Activated CD4-positive, alpha-beta T cell treated with anti-CD3 and anti-CD28 coated beads, Interleukin-2, amount 10 ng/mL, durations not matched to agents 7 days and 5 days (primary cell): ENCODE measurements at regions not wholly inside any gene's neighbourhood (a gene's known extent, or its start where the extent isn't known, plus 50 kb on each side); places are given as distances from the start of the nearest gene placed in this dataset.

Experiments
- CTCF ChIA-PET: fragments of 350-600 bp; sonication (Branson Sonifier 250); formaldehyde crosslinking; loops from one replicate; lab custom pipeline; 2021; ENCODE audit warnings: antibody characterized with exemption; lab: Charles Lee
- POLR2A ChIA-PET: fragments of 350-600 bp; sonication (Branson Sonifier 250); formaldehyde crosslinking; loops from one replicate; lab custom pipeline; 2021; ENCODE audit warnings: antibody characterized with exemption; lab: Charles Lee
- DNase-seq: peaks from one replicate; pipeline ENCODE4 v3.0.0-alpha.2; 2020
- H3K27ac Mint-ChIP-seq: one replicate; pipeline ENCODE4 v1.8.0; 2021; ENCODE audit warnings: mild to moderate bottlenecking, moderate library complexity, mixed read lengths
- H3K27me3 Mint-ChIP-seq: one replicate; pipeline ENCODE4 v1.8.0; 2021; ENCODE audit warnings: mixed read lengths
- H3K36me3 Mint-ChIP-seq: one replicate; pipeline ENCODE4 v1.8.0; 2021; ENCODE audit warnings: low read depth, mixed read lengths
- H3K4me1 Mint-ChIP-seq: one replicate; pipeline ENCODE4 v1.8.0; 2021; ENCODE audit warnings: mixed read lengths
- H3K4me3 Mint-ChIP-seq: one replicate; pipeline ENCODE4 v1.8.0; 2021; ENCODE audit warnings: mild to moderate bottlenecking, moderate library complexity, mixed read lengths
- H3K9me3 Mint-ChIP-seq: one replicate; pipeline ENCODE4 v1.8.0; 2021; ENCODE audit warnings: mixed read lengths

GRCh38 chr5:143566139-143566538 lies 162.7 kb upstream of the NR3C1 start:
- H3K4me3 Mint-ChIP-seq, result no peak overlapping the region
- ChIA-PET POLR2A (no interaction called here), CTCF (interaction anchor here (0.9 to 1.1 kb wide), 2 partner anchors 17 to 23 kb away, joined by 3 to 5 read pairs; no protein-coding TSS in a partner anchor)
- no peak overlapping the region for H3K27ac Mint-ChIP-seq
- H3K27me3 Mint-ChIP-seq, result no peaks in the 10 kb centered on the region
- H3K36me3 Mint-ChIP-seq, result no peaks in the 10 kb centered on the region
- no peaks in the 10 kb centered on the region for H3K9me3 Mint-ChIP-seq
- no peak for DNase-seq
- H3K4me1 Mint-ChIP-seq, result no peaks in the 10 kb centered on the region

GRCh38 chr5:143564417-143564816 lies 160.9 kb upstream of the NR3C1 start:
- H3K27ac Mint-ChIP-seq, result no peak overlapping the region
- no peak for DNase-seq

DNA sequence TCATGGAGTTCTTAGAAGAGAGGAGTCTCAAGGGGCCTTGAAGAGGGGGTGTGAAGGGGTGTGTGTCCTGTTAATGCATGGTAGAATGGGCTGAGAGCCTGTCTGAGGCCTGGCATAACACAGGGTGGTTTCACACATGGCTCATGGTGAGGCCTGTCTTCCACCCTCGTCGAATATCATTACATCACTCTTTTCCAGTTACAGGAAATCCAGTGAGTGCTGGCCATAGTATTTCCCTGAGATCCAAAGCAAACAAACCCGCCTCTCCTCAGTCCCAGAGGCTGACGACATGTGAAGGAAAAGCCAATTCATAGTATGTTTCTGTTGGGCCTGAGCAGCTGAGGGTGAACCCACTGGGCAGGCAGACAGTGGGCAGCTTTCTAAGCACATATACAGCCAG lies 159.4 kb upstream of the NR3C1 start:
- Mint-ChIP-seq H3K27me3 (no peaks in the 10 kb centered on the region), H3K4me1 (no peaks in the 10 kb centered on the region), H3K9me3 (no peaks in the 10 kb centered on the region), H3K36me3 (no peaks in the 10 kb centered on the region), H3K4me3 (no peak overlapping the region), H3K27ac (no peak overlapping the region)
- POLR2A ChIA-PET, result no interaction called here
- CTCF ChIA-PET, result interaction anchor here (1.5 kb wide), 1 partner anchor 21 kb away, joined by 3 read pairs; no protein-coding TSS in a partner anchor
- no peak for DNase-seq

More at GRCh38 chr5:143564417-143564816, 160.9 kb upstream of the NR3C1 start:
- Mint-ChIP-seq H3K4me1 (no peaks in the 10 kb centered on the region), H3K27me3 (no peaks in the 10 kb centered on the region), H3K9me3 (no peaks in the 10 kb centered on the region), H3K4me3 (no peak overlapping the region), H3K36me3 (no peaks in the 10 kb centered on the region)
- ChIA-PET POLR2A (no interaction called here), CTCF (no interaction called here)

GRCh38 chr5:143561219-143561618 lies 157.7 kb upstream of the NR3C1 start:
- Mint-ChIP-seq H3K36me3 (no peaks in the 10 kb centered on the region), H3K4me1 (peaks cover 3% of the 10 kb centered on the region), H3K27ac (no peak overlapping the region), H3K9me3 (no peaks in the 10 kb centered on the region), H3K27me3 (no peaks in the 10 kb centered on the region), H3K4me3 (no peak overlapping the region)
- ChIA-PET CTCF (interaction anchor here (0.6 to 1.0 kb wide), 2 partner anchors 8 to 273 kb away, joined by 4 read pairs; no protein-coding TSS in a partner anchor), POLR2A (no interaction called here)
- no peak for DNase-seq

GRCh38 chr5:143560378-143560777 lies 156.9 kb upstream of the NR3C1 start:
- Mint-ChIP-seq H3K4me1 (peaks cover 3% of the 10 kb centered on the region), H3K27ac (no peak overlapping the region), H3K36me3 (no peaks in the 10 kb centered on the region), H3K9me3 (no peaks in the 10 kb centered on the region), H3K4me3 (no peak overlapping the region), H3K27me3 (no peaks in the 10 kb centered on the region)
- ChIA-PET CTCF (no interaction called here), POLR2A (no interaction called here)
- no peak for DNase-seq

DNA sequence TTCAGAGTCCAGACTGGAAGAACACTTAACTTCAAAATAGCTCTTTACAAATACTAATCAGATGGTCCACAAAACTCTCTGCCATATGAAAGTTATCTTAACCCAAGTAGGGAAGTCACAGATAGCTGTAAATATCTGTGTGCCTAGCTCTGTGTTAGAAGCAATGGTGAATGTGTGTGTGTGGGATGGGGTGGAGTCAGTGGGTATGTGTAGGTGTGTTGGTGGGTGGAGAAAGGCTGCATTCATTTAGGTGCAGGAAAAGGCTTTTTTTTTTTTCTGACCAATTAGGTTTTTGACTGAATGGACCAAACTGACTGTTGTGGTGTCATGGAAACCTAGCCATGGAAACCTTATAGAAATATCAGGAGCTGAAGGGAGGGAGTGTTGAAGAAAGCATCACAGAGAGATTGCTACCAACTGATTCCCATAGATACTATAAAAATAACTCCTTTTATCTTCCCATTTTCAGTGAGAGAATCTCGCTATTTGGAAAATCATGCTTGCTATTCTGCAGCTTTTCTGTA lies 156.2 kb upstream of the NR3C1 start:
- Mint-ChIP-seq H3K4me1 (peaks cover 3% of the 10 kb centered on the region), H3K9me3 (no peaks in the 10 kb centered on the region), H3K4me3 (no peak overlapping the region), H3K36me3 (no peaks in the 10 kb centered on the region), H3K27me3 (no peaks in the 10 kb centered on the region), H3K27ac (no peak overlapping the region)
- POLR2A ChIA-PET, result no interaction called here
- no peak for DNase-seq
- CTCF ChIA-PET, result interaction anchor here (0.7 to 0.8 kb wide), 2 partner anchors 21 to 22 kb away, joined by 3 to 4 read pairs; no protein-coding TSS in a partner anchor

GRCh38 chr5:143558048-143558447 lies 154.6 kb upstream of the NR3C1 start:
- ChIA-PET POLR2A (no interaction called here), CTCF (no interaction called here)
- Mint-ChIP-seq H3K27ac (no peak overlapping the region), H3K4me3 (no peak overlapping the region), H3K9me3 (peaks cover 3% of the 10 kb centered on the region), H3K27me3 (no peaks in the 10 kb centered on the region), H3K4me1 (peaks cover 3% of the 10 kb centered on the region), H3K36me3 (no peaks in the 10 kb centered on the region)
- DNase-seq, result no peak

GRCh38 chr5:143557061-143557818 lies 153.8 kb upstream of the NR3C1 start:
- CTCF ChIA-PET, result no interaction called here
- no peak overlapping the region for H3K27ac Mint-ChIP-seq

DNA sequence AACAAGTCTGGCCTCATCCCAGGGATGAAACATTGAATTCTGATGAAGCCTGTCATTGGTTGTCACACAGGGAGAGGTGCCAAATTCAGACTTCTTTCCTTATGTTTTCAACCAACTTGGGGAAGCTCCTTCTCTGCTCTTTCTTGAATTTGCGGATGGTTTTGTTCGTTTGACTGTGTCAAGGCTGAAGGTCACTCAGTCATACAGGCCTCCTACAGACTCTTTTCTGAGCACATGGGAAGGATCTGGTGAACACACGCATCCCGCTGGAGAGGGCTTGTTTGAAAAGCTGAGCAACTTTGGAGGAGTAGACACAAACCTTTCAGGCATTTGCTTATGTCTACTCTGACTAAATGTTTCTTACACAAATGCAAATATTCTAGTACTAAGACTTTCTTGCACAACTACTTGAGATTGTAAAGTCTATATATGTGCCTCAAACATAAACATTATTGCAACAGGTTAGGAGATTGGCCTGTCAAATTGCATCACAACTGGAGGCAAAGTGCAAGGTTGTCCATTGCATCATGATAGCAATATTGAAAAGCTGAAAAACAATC lies 151.5 kb upstream of the NR3C1 start:
- peaks cover 3% of the 10 kb centered on the region for H3K9me3 Mint-ChIP-seq
- DNase-seq, result no peak
- POLR2A ChIA-PET, result no interaction called here
- no peaks in the 10 kb centered on the region for H3K36me3 Mint-ChIP-seq
- CTCF ChIA-PET, result no interaction called here
- no peak overlapping the region for H3K27ac Mint-ChIP-seq
- no peaks in the 10 kb centered on the region for H3K27me3 Mint-ChIP-seq
- peaks cover 3% of the 10 kb centered on the region for H3K4me1 Mint-ChIP-seq
- no peak overlapping the region for H3K4me3 Mint-ChIP-seq

More at GRCh38 chr5:143557061-143557818, 153.8 kb upstream of the NR3C1 start:
- Mint-ChIP-seq H3K4me3 (no peak overlapping the region), H3K9me3 (peaks cover 3% of the 10 kb centered on the region), H3K27me3 (no peaks in the 10 kb centered on the region), H3K36me3 (no peaks in the 10 kb centered on the region), H3K4me1 (peaks cover 3% of the 10 kb centered on the region)
- DNase-seq, result no peak
- POLR2A ChIA-PET, result no interaction called here

DNA sequence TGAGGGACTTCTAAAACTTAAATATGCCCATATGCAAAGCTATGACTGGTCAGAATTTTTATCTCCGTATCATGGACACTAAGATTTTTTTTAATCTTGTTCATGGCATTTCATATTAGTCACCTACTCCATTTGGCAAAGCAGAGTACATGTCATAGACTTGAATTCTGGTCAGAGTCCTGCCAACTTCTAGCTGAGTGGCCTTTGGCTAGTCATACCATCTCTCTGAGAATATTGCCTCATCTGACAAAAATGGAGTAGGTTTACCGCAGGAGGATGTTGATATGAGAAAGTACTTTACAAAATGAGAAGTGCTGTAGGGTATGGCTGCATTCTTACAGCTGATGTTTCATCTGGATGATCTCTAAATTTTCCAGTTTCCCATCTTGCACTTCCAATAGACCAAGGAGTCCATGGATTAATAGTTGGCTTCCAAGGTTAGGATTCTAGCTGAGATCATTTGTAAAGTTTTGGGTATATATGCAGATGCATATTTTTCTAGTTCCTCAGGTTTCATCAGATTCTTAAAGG lies 150.8 kb upstream of the NR3C1 start:
- no peaks in the 10 kb centered on the region for H3K36me3 Mint-ChIP-seq
- no peak overlapping the region for H3K27ac Mint-ChIP-seq
- ChIA-PET CTCF (no interaction called here), POLR2A (no interaction called here)
- H3K9me3 Mint-ChIP-seq, result peaks cover 3% of the 10 kb centered on the region
- no peaks in the 10 kb centered on the region for H3K27me3 Mint-ChIP-seq
- DNase-seq, result no peak
- H3K4me3 Mint-ChIP-seq, result no peak overlapping the region
- H3K4me1 Mint-ChIP-seq, result peaks cover 3% of the 10 kb centered on the region

DNA sequence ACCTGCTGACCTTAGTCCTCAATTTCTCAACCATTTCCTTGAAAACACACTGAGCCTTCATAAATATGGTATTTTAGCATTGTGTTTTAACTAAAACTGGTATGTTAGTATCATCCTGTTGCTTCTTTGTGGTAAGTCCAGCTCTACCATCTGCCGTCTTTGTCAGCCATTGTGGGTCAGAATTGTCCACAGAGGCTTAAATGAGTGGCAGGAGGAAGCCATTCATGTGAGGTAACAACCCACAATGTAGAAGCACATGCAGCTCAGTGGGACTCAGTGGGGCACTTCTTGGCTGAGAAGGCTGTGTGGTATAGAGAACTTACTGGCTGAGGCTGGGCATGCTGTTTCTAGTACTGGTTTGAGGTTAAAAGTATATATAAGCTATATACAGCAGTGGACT lies 149.2 kb upstream of the NR3C1 start:
- no peak for DNase-seq
- no peak overlapping the region for H3K27ac Mint-ChIP-seq
- CTCF ChIA-PET, result interaction anchor here (1.2 to 2.1 kb wide), 2 partner anchors 9 to 10 kb away, joined by 4 to 6 read pairs; no protein-coding TSS in a partner anchor

GRCh38 chr5:143551820-143552251 lies 148.3 kb upstream of the NR3C1 start:
- no peak overlapping the region for H3K4me3 Mint-ChIP-seq
- H3K4me1 Mint-ChIP-seq, result no peaks in the 10 kb centered on the region
- H3K9me3 Mint-ChIP-seq, result peaks cover 8% of the 10 kb centered on the region
- CTCF ChIA-PET, result interaction anchor here (2.1 kb wide), 1 partner anchor 9 kb away, joined by 6 read pairs; no protein-coding TSS in a partner anchor
- no peaks in the 10 kb centered on the region for H3K27me3 Mint-ChIP-seq
- DNase-seq, result no peak
- H3K36me3 Mint-ChIP-seq, result no peaks in the 10 kb centered on the region
- no peak overlapping the region for H3K27ac Mint-ChIP-seq
- POLR2A ChIA-PET, result no interaction called here

More for the DNA sequence above, 149.2 kb upstream of the NR3C1 start:
- H3K9me3 Mint-ChIP-seq, result peaks cover 4% of the 10 kb centered on the region
- no peak overlapping the region for H3K4me3 Mint-ChIP-seq
- POLR2A ChIA-PET, result no interaction called here
- H3K4me1 Mint-ChIP-seq, result peaks cover 3% of the 10 kb centered on the region
- no peaks in the 10 kb centered on the region for H3K36me3 Mint-ChIP-seq
- H3K27me3 Mint-ChIP-seq, result no peaks in the 10 kb centered on the region
